SK-N-SH (cell line): ENCODE measurements at regions not wholly inside any gene's neighbourhood (a gene's known extent, or its start where the extent isn't known, plus 50 kb on each side); places are given as distances from the start of the nearest gene placed in this dataset.

ENCODE experiments used
- CTCF ChIA-PET: fragments of 300-600, 350-600 bp; formaldehyde crosslinking; extraction: SDS; loops from one replicate; lab custom pipeline; 2021; lab: Yijun Ruan, JAX
- POLR2A ChIA-PET: fragments of 350-600 bp; sonication (Branson Sonifier 250); formaldehyde crosslinking; extraction: SDS; loops from one replicate; lab custom pipeline; 2020; ENCODE audit warnings: antibody characterized with exemption, inconsistent platforms; lab: Yijun Ruan, JAX
- DNase-seq: peaks from one replicate; pipeline ENCODE4 v3.0.0; 2012
- H2AFZ ChIP-seq: fragments of 200-600 bp; sonication (generic); 2 replicates; pipeline ENCODE4 v1.8.1; 2016; ENCODE audit warnings: antibody characterized with exemption, mild to moderate bottlenecking, low read depth
- H3F3A ChIP-seq: fragments of 200-600 bp; sonication (generic); replicated peaks from 2 replicates; pipeline ENCODE3; 2016; ENCODE audit warnings: antibody characterized with exemption, mild to moderate bottlenecking; ENCODE audit not compliant: insufficient read depth
- H3K27ac ChIP-seq, 2 experiments: fragments of 200-500 bp in 1 of 2; fragments of 200-600 bp in 1 of 2; sonication (Bioruptor generic) in 1 of 2; sonication (generic), shearing (Covaris generic) in 1 of 2; 2 replicates each; pipeline versions ENCODE4 v1.5.1 to v1.6.1; 2014 to 2016; ENCODE audit warnings: low read depth in 2 of 2, inconsistent platforms in 1 of 2, low read length in 1 of 2, mild to moderate bottlenecking in 1 of 2, mixed read lengths in 1 of 2
- H3K27me3 ChIP-seq: fragments of 200-600 bp; sonication (generic), shearing (Covaris generic); 2 replicates; pipeline ENCODE4 v1.6.1; 2016; ENCODE audit warnings: mixed run types; ENCODE audit not compliant: insufficient read depth
- H3K36me3 ChIP-seq, 2 experiments: fragments of 200-500 bp in 1 of 2; fragments of 200-600 bp in 1 of 2; sonication (Bioruptor generic) in 1 of 2; sonication (generic) in 1 of 2; replicated peaks in 1 of 2; 2 replicates each; pipeline versions ENCODE3 to v1.5.1; 2014 to 2016; ENCODE audit warnings: low read length in 1 of 2, mild to moderate bottlenecking in 1 of 2; ENCODE audit not compliant: insufficient read depth in 2 of 2, control insufficient read depth in 1 of 2
- H3K4me1 ChIP-seq, 2 experiments: fragments of 200-500 bp in 1 of 2; fragments of 200-600 bp in 1 of 2; sonication (Bioruptor generic) in 1 of 2; sonication (generic), shearing (Covaris generic) in 1 of 2; 2 replicates each; pipeline versions ENCODE4 v1.5.1 to v1.6.1; 2014 to 2016; ENCODE audit warnings: low read depth in 1 of 2, low read length in 1 of 2, mixed run types in 1 of 2; ENCODE audit not compliant: insufficient read depth in 2 of 2, control insufficient read depth in 1 of 2
- H3K4me2 ChIP-seq: fragments of 200-600 bp; sonication (generic), shearing (Covaris generic); 2 replicates; pipeline ENCODE4 v1.6.1; 2017; ENCODE audit warnings: mixed run types
- H3K4me3 ChIP-seq, 2 experiments: fragments of 200-500 bp in 1 of 2; fragments of 200-600 bp in 1 of 2; sonication (Bioruptor generic) in 1 of 2; sonication (generic), shearing (Covaris generic) in 1 of 2; 2 replicates each; pipeline versions ENCODE4 v1.5.1 to v1.8.1; 2014 to 2016; ENCODE audit warnings: low read depth in 2 of 2, inconsistent platforms in 1 of 2, low read length in 1 of 2, mild to moderate bottlenecking in 1 of 2, mixed read lengths in 1 of 2, moderate library complexity in 1 of 2
- H3K79me2 ChIP-seq: fragments of 200-600 bp; sonication (generic); 2 replicates; pipeline ENCODE4 v1.8.1; 2017; ENCODE audit warnings: mild to moderate bottlenecking; ENCODE audit not compliant: insufficient read depth
- H3K9ac ChIP-seq: fragments of 200-600 bp; sonication (generic); 2 replicates; pipeline ENCODE4 v1.6.1; 2017; ENCODE audit warnings: mixed run types
- H3K9me2 ChIP-seq: fragments of 200-600 bp; sonication (generic); 2 replicates; pipeline ENCODE4 v1.6.1; 2017; ENCODE audit warnings: mixed run types
- H3K9me3 ChIP-seq: fragments of 200-600 bp; sonication (generic); 2 replicates; pipeline ENCODE4 v1.6.1; 2017; ENCODE audit warnings: mixed run types, mild to moderate bottlenecking, moderate library complexity
- H4K20me1 ChIP-seq: fragments of 200-600 bp; sonication (generic); 2 replicates; pipeline ENCODE4 v1.6.1; 2017; ENCODE audit warnings: mild to moderate bottlenecking, mixed run types; ENCODE audit not compliant: insufficient read depth
- CHD2 ChIP-seq: fragments of 150-350 bp; IDR thresholded peaks from 2 replicates; pipeline ENCODE4 v1.6.1; 2018; ENCODE audit warnings: low read length; ENCODE audit not compliant: partially characterized antibody
- ELF1 ChIP-seq: IDR thresholded peaks from 2 replicates; pipeline ENCODE4 v1.4.0; 2012
- EP300 ChIP-seq, 2 experiments: IDR thresholded peaks; 2 replicates each; pipeline versions ENCODE4 v1.4.0 to v1.6.1; 2012; ENCODE audit warnings: borderline replicate concordance in 1 of 2, low read depth in 1 of 2, low read length in 1 of 2
- EZH2phosphoT487 ChIP-seq: fragments of 200-600 bp; sonication (generic); IDR thresholded peaks from 2 replicates; pipeline ENCODE4 v1.6.1; 2017; ENCODE audit warnings: low read depth, mixed run types, mild to moderate bottlenecking, antibody characterized with exemption, moderate library complexity, borderline replicate concordance
- FOSL2 ChIP-seq: IDR thresholded peaks from 2 replicates; pipeline ENCODE4 v1.4.0; 2012; ENCODE audit warnings: low read depth, mild to moderate bottlenecking, moderate library complexity, borderline replicate concordance
- FOXJ3 ChIP-seq: sonication (generic); formaldehyde crosslinking; IDR thresholded peaks from 2 replicates; pipeline ENCODE4 v1.5.1; 2020; ENCODE audit warnings: mild to moderate bottlenecking, missing genetic modification reagents
- JUND ChIP-seq: IDR thresholded peaks from 2 replicates; pipeline ENCODE4 v1.4.0; 2012
- MAX ChIP-seq: IDR thresholded peaks from 2 replicates; pipeline ENCODE4 v1.4.0; 2012; ENCODE audit warnings: low read depth
- MEF2A ChIP-seq: IDR thresholded peaks from 2 replicates; pipeline ENCODE4 v1.4.0; 2012; ENCODE audit warnings: low read depth, borderline replicate concordance
- MXI1 ChIP-seq: IDR thresholded peaks from 2 replicates; pipeline ENCODE4 v1.6.1; 2012; ENCODE audit warnings: mild to moderate bottlenecking, low read depth, low read length, improper control_type of control experiment
- NFIC ChIP-seq: IDR thresholded peaks from 2 replicates; pipeline ENCODE4 v1.4.0; 2012; ENCODE audit warnings: borderline replicate concordance
- POLR2AphosphoS5 ChIP-seq: IDR thresholded peaks from 2 replicates; pipeline ENCODE4 v1.6.1; 2012; ENCODE audit warnings: low read depth, low read length
- REST ChIP-seq: IDR thresholded peaks from 2 replicates; pipeline ENCODE4 v1.6.1; 2012; ENCODE audit warnings: mild to moderate bottlenecking, low read depth, low read length, moderate library complexity
- RFX5 ChIP-seq: IDR thresholded peaks from 2 replicates; pipeline ENCODE4 v1.6.1; 2012; ENCODE audit warnings: mild to moderate bottlenecking, improper control_type of control experiment, low read length
- USF1 ChIP-seq: IDR thresholded peaks from 2 replicates; pipeline ENCODE4 v1.4.0; 2012; ENCODE audit warnings: low read depth, borderline replicate concordance
- WGBS: methylation state at CpG from one replicate; pipeline ENCODE4 v1.1.6; 2017; ENCODE audit warnings: low lambda C conversion rate; 5-methylcytosine and 5-hydroxymethylcytosine counted together
- TF ChIP-seq, protein P1 (sequence below): fragments of 200-600 bp; sonication (generic); IDR thresholded peaks from 2 replicates; pipeline ENCODE4 v1.6.1; 2017; ENCODE audit warnings: antibody characterized with exemption, mild to moderate bottlenecking, moderate library complexity

DNA sequence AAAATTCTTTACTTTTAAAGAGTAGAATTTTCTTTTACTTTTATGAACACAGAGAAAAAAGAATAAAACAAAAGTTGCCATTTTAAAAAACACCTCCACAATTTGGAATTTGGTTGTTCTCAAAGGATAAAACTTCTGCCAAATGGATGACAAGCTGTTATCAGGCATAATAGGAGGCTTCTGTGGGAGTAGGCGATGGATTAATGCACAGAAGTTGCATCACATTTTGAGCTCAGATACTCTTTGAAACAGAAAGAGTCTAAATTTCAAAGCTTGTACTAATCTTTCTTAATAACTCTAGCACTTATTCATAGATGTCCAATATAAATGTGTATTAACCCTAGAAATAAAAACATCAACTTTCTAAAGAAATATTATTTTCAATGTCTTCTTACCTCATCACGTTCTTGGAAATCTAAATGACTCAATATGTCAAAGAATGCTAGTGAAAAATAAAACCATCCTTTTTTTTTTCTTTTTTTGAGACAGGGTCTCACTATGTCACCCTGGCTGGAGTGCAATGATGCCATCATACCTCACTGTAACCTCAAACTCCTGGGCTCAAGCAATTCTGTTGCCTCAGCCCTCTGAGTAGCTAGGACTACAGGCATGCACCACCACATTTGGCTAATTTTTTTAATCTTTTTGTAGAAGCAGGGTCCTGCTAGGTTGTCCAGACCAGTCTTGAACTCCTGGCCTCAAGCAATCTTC is 112.8 kb upstream of the USP25 start:
- no peaks in the 10 kb centered on the region for H3K9me3 ChIP-seq
- H3K9ac ChIP-seq, result no peak overlapping the region
- no peaks in the 10 kb centered on the region for H3K9me2 ChIP-seq
- no peaks in the 10 kb centered on the region for H3K79me2 ChIP-seq
- no peaks in the 10 kb centered on the region for H3F3A ChIP-seq
- no peak overlapping the region for H3K27ac ChIP-seq
- WGBS, result 54% methylated on average over 2 of the region's 2 CpGs
- H3K4me2 ChIP-seq, result no peak overlapping the region
- H3K4me3 ChIP-seq, result no peak overlapping the region
- H3K4me1 ChIP-seq, result no peaks in the 10 kb centered on the region; a peak in 1 of 4 replicates
- CTCF ChIA-PET, result interaction anchor here (1.1 kb wide), 1 partner anchor 24 kb away, joined by 3 read pairs; no protein-coding TSS in a partner anchor
- no peak overlapping the region for H2AFZ ChIP-seq
- TF ChIP-seq ELF1, result no peak
- no peak for TF ChIP-seq NFIC
- no peak for TF ChIP-seq EZH2phosphoT487
- TF ChIP-seq, protein P1, sequence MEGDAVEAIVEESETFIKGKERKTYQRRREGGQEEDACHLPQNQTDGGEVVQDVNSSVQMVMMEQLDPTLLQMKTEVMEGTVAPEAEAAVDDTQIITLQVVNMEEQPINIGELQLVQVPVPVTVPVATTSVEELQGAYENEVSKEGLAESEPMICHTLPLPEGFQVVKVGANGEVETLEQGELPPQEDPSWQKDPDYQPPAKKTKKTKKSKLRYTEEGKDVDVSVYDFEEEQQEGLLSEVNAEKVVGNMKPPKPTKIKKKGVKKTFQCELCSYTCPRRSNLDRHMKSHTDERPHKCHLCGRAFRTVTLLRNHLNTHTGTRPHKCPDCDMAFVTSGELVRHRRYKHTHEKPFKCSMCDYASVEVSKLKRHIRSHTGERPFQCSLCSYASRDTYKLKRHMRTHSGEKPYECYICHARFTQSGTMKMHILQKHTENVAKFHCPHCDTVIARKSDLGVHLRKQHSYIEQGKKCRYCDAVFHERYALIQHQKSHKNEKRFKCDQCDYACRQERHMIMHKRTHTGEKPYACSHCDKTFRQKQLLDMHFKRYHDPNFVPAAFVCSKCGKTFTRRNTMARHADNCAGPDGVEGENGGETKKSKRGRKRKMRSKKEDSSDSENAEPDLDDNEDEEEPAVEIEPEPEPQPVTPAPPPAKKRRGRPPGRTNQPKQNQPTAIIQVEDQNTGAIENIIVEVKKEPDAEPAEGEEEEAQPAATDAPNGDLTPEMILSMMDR, result no peak
- no peak for TF ChIP-seq RFX5
- TF ChIP-seq FOSL2, result no peak
- no peak for TF ChIP-seq EP300 (IDR thresholded peaks at IDR 0.05; ENCODE audit: borderline replicate concordance in 1 of 2, low read depth in 1 of 2, low read length in 1 of 2)
- TF ChIP-seq POLR2AphosphoS5, result no peak
- no peak for TF ChIP-seq CHD2
- no peak for TF ChIP-seq USF1
- TF ChIP-seq, all 33 proteins: peak for 0
- no peaks in the 10 kb centered on the region for H4K20me1 ChIP-seq
- no peaks in the 10 kb centered on the region for H3K36me3 ChIP-seq
- DNase-seq, result no peak
- POLR2A ChIA-PET, result no interaction called here
- no peaks in the 10 kb centered on the region for H3K27me3 ChIP-seq

GRCh38 chr21:15617964-15618363 is 111.8 kb upstream of the USP25 start:
- Histone ChIP-seq H3K79me2 (no peaks in the 10 kb centered on the region), H3K9ac (no peak overlapping the region), H3K9me3 (no peaks in the 10 kb centered on the region), H3K9me2 (no peaks in the 10 kb centered on the region), H3K36me3 (no peaks in the 10 kb centered on the region), H3K4me2 (no peak overlapping the region), H2AFZ (no peak overlapping the region; the same call in 1 of the 2 replicates), H3K27me3 (no peaks in the 10 kb centered on the region), H3F3A (no peaks in the 10 kb centered on the region), H4K20me1 (no peaks in the 10 kb centered on the region), H3K4me3 (no peak overlapping the region), H3K4me1 (no peaks in the 10 kb centered on the region; a peak in 1 of 4 replicates), H3K27ac (no peak overlapping the region)
- TF ChIP-seq FOXJ3 (CRISPR knock-in tag) (no peak), EZH2phosphoT487 (no peak), RFX5 (no peak), MXI1 (no peak), MAX (no peak), MEF2A (no peak), NFIC (no peak), JUND (no peak), REST (no peak)
- WGBS, result 6% methylated on average over 3 of the region's 3 CpGs
- peak; percentile 5 for DNase-seq
- ChIA-PET POLR2A (no interaction called here), CTCF (no interaction called here)
